Panc1 (cell line): ENCODE measurements at regions not wholly inside any gene's neighbourhood (a gene's known extent, or its start where the extent isn't known, plus 50 kb on each side); places are given as distances from the start of the nearest gene placed in this dataset.

Experiments
- ATAC-seq: fragments of 200-7000 bp; cut with Tn5 transposase; 2 replicates; pipeline ENCODE4 v1.9.1; 2020; ENCODE audit warnings: mild to moderate bottlenecking, moderate library complexity
- BruUV-seq: library from RNA; stranded (reverse); fragments of 400-500 nt; replicated peaks from 2 replicates; lab custom pipeline; 2021; lab: Mats Ljungman, UMichigan
- CTCF ChIA-PET: fragments of 300-600 bp; sonication (Branson Sonifier 250); formaldehyde crosslinking; loops from one replicate; lab custom pipeline; 2022; ENCODE audit warnings: antibody characterized with exemption; lab: Charles Lee
- POLR2A ChIA-PET: fragments of 300-600 bp; sonication (Branson Sonifier 250); formaldehyde crosslinking; loops from one replicate; lab custom pipeline; 2022; ENCODE audit warnings: antibody characterized with exemption; lab: Charles Lee
- DNase-seq: peaks from one replicate; pipeline ENCODE4 v3.0.0-alpha.2; 2010; ENCODE audit warnings: low read depth, low spot score
- H3K27ac ChIP-seq: 2 replicates; pipeline ENCODE4 v1.5.1; 2011; ENCODE audit warnings: mild to moderate bottlenecking, low read length, inconsistent platforms
- H3K27me3 ChIP-seq: fragments of 200-500 bp; sonication (Bioruptor generic); 2 replicates; pipeline ENCODE4 v1.6.0; 2014; ENCODE audit warnings: low read length, inconsistent platforms; ENCODE audit not compliant: control insufficient read depth, insufficient read depth
- H3K36me3 ChIP-seq: fragments of 200-500 bp; sonication (Bioruptor generic); 2 replicates; pipeline ENCODE4 v1.5.1; 2014; ENCODE audit warnings: inconsistent platforms, mild to moderate bottlenecking, low read length, moderate library complexity; ENCODE audit not compliant: control insufficient read depth, insufficient read depth
- H3K4me1 ChIP-seq: 2 replicates; pipeline ENCODE4 v1.5.1; 2011; ENCODE audit warnings: inconsistent platforms, mild to moderate bottlenecking, low read length, moderate library complexity; ENCODE audit not compliant: control insufficient read depth, insufficient read depth
- H3K4me3 ChIP-seq, 2 experiments: 2 replicates each; pipeline ENCODE4 v1.5.1; 2011 to 2012; ENCODE audit warnings: low read depth in 2 of 2, low read length in 2 of 2, mild to moderate bottlenecking in 2 of 2, inconsistent platforms in 1 of 2, moderate library complexity in 1 of 2
- H3K9me3 ChIP-seq: fragments of 200-500 bp; sonication (Bioruptor generic); 2 replicates; pipeline ENCODE4 v1.5.1; 2014; ENCODE audit warnings: low read depth, mild to moderate bottlenecking, inconsistent platforms, low read length, moderate library complexity; ENCODE audit not compliant: control insufficient read depth, insufficient read depth
- CTCF ChIP-seq: fragments of 450-650 bp; IDR thresholded peaks from 2 replicates; pipeline ENCODE4 v1.5.1; 2017; ENCODE audit warnings: mild to moderate bottlenecking
- POLR2AphosphoS5 ChIP-seq: IDR thresholded peaks from 2 replicates; pipeline ENCODE4 v1.6.1; 2012; ENCODE audit warnings: mild to moderate bottlenecking, low read depth, low read length, moderate library complexity
- REST ChIP-seq, 2 experiments: IDR thresholded peaks; 2 replicates each; pipeline ENCODE4 v1.6.1; 2011 to 2012; ENCODE audit warnings: low read depth in 2 of 2, control low read depth in 1 of 2, low read length in 1 of 2, mild to moderate bottlenecking in 1 of 2, moderate library complexity in 1 of 2; ENCODE audit not compliant: insufficient read depth in 1 of 2
- SIN3A ChIP-seq: IDR thresholded peaks from 2 replicates; pipeline ENCODE4 v1.6.1; 2012; ENCODE audit warnings: low read depth, mild to moderate bottlenecking, low read length, moderate library complexity, borderline replicate concordance; ENCODE audit not compliant: insufficient read depth
- TCF7L2 ChIP-seq: IDR thresholded peaks from 2 replicates; pipeline ENCODE4 v1.6.1; 2011; ENCODE audit warnings: mild to moderate bottlenecking, low read depth, low read length, inconsistent platforms
- in situ Hi-C: cut with HindIII; loops from 2 replicates; pipeline ENCODE4 v1.10.0; 2016; ENCODE audit warnings: low sequenced_read_pairs, low pct_unique_long_range_greater_than_20kb
- intact Hi-C: fragments of 100-400 bp; cut with micrococcal nuclease; formaldehyde crosslinking; loops from one replicate; pipeline ENCODE4 v1.10.0; 2022; ENCODE audit not compliant: unreplicated experiment

- H3K27me3 ChIP-seq: no peaks in the 10 kb centered on the region
- H3K36me3 ChIP-seq: no peaks in the 10 kb centered on the region
- ChIA-PET CTCF (interaction anchor here (0.7 kb wide), 1 partner anchor 14 kb away, joined by 4 read pairs; no protein-coding TSS in a partner anchor), POLR2A (no interaction called here)
- H3K27ac ChIP-seq: no peak overlapping the region
- intact Hi-C loops (no loop called here), in situ Hi-C loops (no loop called here)
- DNase-seq (no peak), ATAC-seq (no peak)
- peaks cover 7% of the 10 kb centered on the region; the same call in 1 of the 2 replicates for H3K9me3 ChIP-seq
- no TSS peak for BruUV-seq
- H3K4me1 ChIP-seq: no peaks in the 10 kb centered on the region
- TF ChIP-seq SIN3A (no peak), REST (IDR thresholded peaks at IDR 0.05; ENCODE audit: insufficient read depth in 1 of 2, low read depth in 2 of 2, low read length in 1 of 2) (no peak), TCF7L2 (no peak), CTCF (no peak), POLR2AphosphoS5 (no peak)
- H3K4me3 ChIP-seq: no peak overlapping the region
Observed at GRCh38 chr12:93231938-93232337, 145.8 kb upstream of the NUDT4 start.

GRCh38 chr12:93234641-93235040 is 143.1 kb upstream of the NUDT4 start:
- Histone ChIP-seq H3K4me3 (no peak overlapping the region), H3K9me3 (no peaks in the 10 kb centered on the region), H3K4me1 (no peaks in the 10 kb centered on the region), H3K27me3 (no peaks in the 10 kb centered on the region), H3K27ac (no peak overlapping the region), H3K36me3 (no peaks in the 10 kb centered on the region)
- intact Hi-C loops: no loop called here
- ATAC-seq (no peak), DNase-seq (no peak)
- POLR2A ChIA-PET: no interaction called here
- TF ChIP-seq CTCF (no peak), SIN3A (no peak), TCF7L2 (no peak)
- in situ Hi-C loops: no loop called here
- BruUV-seq: no TSS peak
- CTCF ChIA-PET: no interaction called here

GRCh38 chr12:93235881-93236280 is 141.8 kb upstream of the NUDT4 start:
- TF ChIP-seq CTCF: no peak
- TF ChIP-seq REST (IDR thresholded peaks at IDR 0.05; ENCODE audit: insufficient read depth in 1 of 2, low read depth in 2 of 2, low read length in 1 of 2): no peak
- no peak for TF ChIP-seq TCF7L2
- TF ChIP-seq POLR2AphosphoS5: no peak
- no peak for TF ChIP-seq SIN3A
- no peaks in the 10 kb centered on the region for H3K36me3 ChIP-seq

More at GRCh38 chr12:93235881-93236280, 141.8 kb upstream of the NUDT4 start:
- in situ Hi-C loops: no loop called here
- ATAC-seq (no peak), DNase-seq (no peak)
- POLR2A ChIA-PET: no interaction called here
- Histone ChIP-seq H3K9me3 (no peaks in the 10 kb centered on the region), H3K4me3 (no peak overlapping the region), H3K4me1 (no peaks in the 10 kb centered on the region), H3K27me3 (no peaks in the 10 kb centered on the region), H3K27ac (no peak overlapping the region)
- intact Hi-C loops: no loop called here
- BruUV-seq: no TSS peak
- CTCF ChIA-PET: no interaction called here
